Breast epithelium (tissue), 4 donors: ENCODE measurements at regions not wholly inside any gene's neighbourhood (a gene's known extent, or its start where the extent isn't known, plus 50 kb on each side); places are given as distances from the start of the nearest gene placed in this dataset.

Experiments
- DNase-seq, 2 donors: peaks; one replicate each; pipeline ENCODE4 v3.0.0-alpha.2; 2019; ENCODE audit warnings: low spot score in 2 of 2
- H3K27ac ChIP-seq, 2 donors: fragments of 200-600 bp; sonication (generic) in 1 of 2; one replicate each; pipeline ENCODE4 v1.5.1; 2016 to 2019; ENCODE audit warnings: mild to moderate bottlenecking in 1 of 2
- H3K27me3 ChIP-seq, 2 donors: fragments of 200-600 bp; sonication (generic) in 1 of 2; one replicate each; pipeline versions ENCODE4 v1.5.1 to v1.6.0; 2017 to 2019; ENCODE audit warnings: control low read depth in 1 of 2, mild to moderate bottlenecking in 1 of 2
- H3K36me3 ChIP-seq: fragments of 200-600 bp; one replicate; pipeline ENCODE4 v1.5.1; 2019
- H3K4me1 ChIP-seq, 2 donors: fragments of 200-600 bp; sonication (generic); one replicate each; pipeline ENCODE4 v1.5.1; 2016 to 2019; ENCODE audit warnings: control low read depth in 1 of 2
- H3K4me3 ChIP-seq, 3 donors: fragments of 200-600 bp; sonication (generic); 1 replicate in 2 of 3; 2 replicates in 1 of 3; pipeline ENCODE4 v1.5.1; 2016 to 2019; ENCODE audit warnings: mild to moderate bottlenecking in 3 of 3, moderate library complexity in 2 of 3
- H3K9me3 ChIP-seq, 2 donors: fragments of 200-600 bp; sonication (generic) in 1 of 2; one replicate each; pipeline ENCODE4 v1.5.1; 2016 to 2019; ENCODE audit warnings: control low read depth in 1 of 2
- CTCF ChIP-seq, 3 donors: fragments of 450-650 bp; IDR thresholded peaks; one replicate each; pipeline ENCODE4 v1.5.1; 2016 to 2017; ENCODE audit warnings: antibody characterized with exemption in 3 of 3, mild to moderate bottlenecking in 3 of 3, moderate library complexity in 3 of 3
- POLR2A ChIP-seq: fragments of 450-650 bp; IDR thresholded peaks from one replicate; pipeline ENCODE4 v1.6.1; 2016; ENCODE audit warnings: antibody characterized with exemption, mild to moderate bottlenecking, moderate library complexity
- POLR2AphosphoS5 ChIP-seq, 3 donors: sonication (generic); formaldehyde crosslinking; IDR thresholded peaks; one replicate each; pipeline ENCODE4 v1.6.1; 2017; ENCODE audit warnings: antibody characterized with exemption in 3 of 3
- intact Hi-C: fragments of 100-400 bp; cut with DNase I; formaldehyde crosslinking; loops from one replicate; pipeline ENCODE4 v1.15.1; 2023; ENCODE audit warnings: low total_unique reads

DNA sequence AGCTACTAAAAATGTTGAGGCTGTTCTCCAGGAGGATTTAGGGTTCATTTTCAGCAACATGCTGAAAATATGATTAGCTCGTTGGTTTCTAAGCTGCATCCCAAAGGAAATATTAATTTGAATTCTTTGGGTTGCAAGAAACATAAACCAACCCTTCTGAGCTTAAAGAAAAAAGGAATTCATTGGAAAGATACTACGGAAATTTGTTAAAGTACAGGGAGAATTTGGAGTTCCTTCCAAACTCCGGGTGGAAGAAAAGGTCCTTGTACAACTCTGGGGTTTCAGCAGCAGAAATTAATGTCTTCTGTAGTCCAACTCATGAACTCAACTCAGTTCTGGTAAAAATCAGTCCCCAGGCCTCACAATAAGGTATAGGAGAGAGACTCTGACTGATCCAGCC lies 712.9 kb downstream of the UTRN start:
- DNase-seq, result no peak
- no peaks in the 10 kb centered on the region for H3K4me1 ChIP-seq
- no peaks in the 10 kb centered on the region for H3K9me3 ChIP-seq
- no peak overlapping the region for H3K4me3 ChIP-seq
- no peaks in the 10 kb centered on the region for H3K27me3 ChIP-seq
- no peak overlapping the region for H3K27ac ChIP-seq
- no peaks in the 10 kb centered on the region for H3K36me3 ChIP-seq
- TF ChIP-seq POLR2A, result no peak
- no peak for TF ChIP-seq CTCF (IDR thresholded peaks at IDR 0.05)
- TF ChIP-seq POLR2AphosphoS5 (IDR thresholded peaks at IDR 0.05), result no peak
- intact Hi-C loops, result no loop called here

- Histone ChIP-seq H3K36me3 (no peaks in the 10 kb centered on the region), H3K27ac (no peak overlapping the region), H3K9me3 (no peaks in the 10 kb centered on the region), H3K4me3 (no peak overlapping the region), H3K4me1 (no peaks in the 10 kb centered on the region), H3K27me3 (no peaks in the 10 kb centered on the region)
- DNase-seq, result no peak
- TF ChIP-seq POLR2A (no peak), CTCF (IDR thresholded peaks at IDR 0.05) (no peak), POLR2AphosphoS5 (IDR thresholded peaks at IDR 0.05) (no peak)
- intact Hi-C loops, result no loop called here
These were observed 714.0 kb downstream of the UTRN start for GRCh38 chr6:144999127-144999526.

DNA sequence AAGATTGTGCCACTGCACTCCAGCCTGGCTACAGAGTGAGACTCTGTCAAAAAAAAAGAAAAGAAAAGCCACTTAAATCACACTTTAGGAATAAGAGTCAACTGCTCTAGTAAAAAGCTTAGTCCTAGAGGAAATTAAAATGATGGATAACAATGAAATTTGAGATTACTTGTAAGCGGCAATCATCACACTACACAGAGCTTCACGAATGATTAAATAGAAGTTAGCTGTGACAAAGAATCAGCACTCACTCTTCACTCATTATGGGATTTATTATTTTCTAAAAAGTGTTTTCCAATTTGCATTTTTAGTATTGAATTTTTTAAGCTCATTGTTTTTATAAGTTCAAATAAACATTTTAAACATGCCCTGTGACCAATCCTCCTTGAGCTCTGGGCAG lies 718.0 kb downstream of the UTRN start:
- intact Hi-C loops, result no loop called here
- Histone ChIP-seq H3K9me3 (no peaks in the 10 kb centered on the region), H3K27me3 (no peaks in the 10 kb centered on the region)

DNA sequence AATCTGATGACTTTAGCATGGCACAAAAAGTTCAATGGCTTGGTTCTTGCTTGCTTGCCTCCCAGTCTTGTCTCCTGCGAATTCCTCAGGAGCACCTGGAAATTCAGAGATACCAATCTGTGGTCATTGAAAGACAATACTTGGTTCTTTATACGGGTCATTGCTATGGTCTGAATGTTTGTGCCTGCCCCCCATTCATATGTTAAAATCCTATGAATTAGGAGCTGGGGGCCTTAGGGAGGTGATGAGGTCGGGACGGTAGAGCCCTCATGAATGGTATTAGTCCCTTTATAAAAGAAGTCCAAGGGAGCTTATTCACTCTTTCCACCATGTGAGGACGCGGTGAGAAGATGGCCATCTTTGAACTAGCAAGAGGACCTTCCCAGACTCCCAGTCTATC lies 721.8 kb downstream of the UTRN start:
- TF ChIP-seq CTCF (IDR thresholded peaks at IDR 0.05), result no peak
- no peak for TF ChIP-seq POLR2A
- no peak for TF ChIP-seq POLR2AphosphoS5 (IDR thresholded peaks at IDR 0.05)
- Histone ChIP-seq H3K36me3 (no peaks in the 10 kb centered on the region), H3K9me3 (no peaks in the 10 kb centered on the region), H3K27ac (no peak overlapping the region), H3K27me3 (no peaks in the 10 kb centered on the region), H3K4me1 (no peaks in the 10 kb centered on the region), H3K4me3 (no peak overlapping the region)
- DNase-seq, result no peak
- intact Hi-C loops, result no loop called here

More for the DNA sequence above, 718.0 kb downstream of the UTRN start:
- no peak for DNase-seq
- Histone ChIP-seq H3K36me3 (no peaks in the 10 kb centered on the region), H3K4me1 (no peaks in the 10 kb centered on the region), H3K27ac (no peak overlapping the region), H3K4me3 (no peak overlapping the region)
- TF ChIP-seq CTCF (IDR thresholded peaks at IDR 0.05), result no peak
- TF ChIP-seq POLR2A, result no peak
- TF ChIP-seq POLR2AphosphoS5 (IDR thresholded peaks at IDR 0.05), result no peak

GRCh38 chr6:145008715-145009114 lies 723.6 kb downstream of the UTRN start:
- H3K27ac ChIP-seq, result no peak overlapping the region
- no peaks in the 10 kb centered on the region for H3K36me3 ChIP-seq
- no peak overlapping the region for H3K4me3 ChIP-seq
- TF ChIP-seq POLR2A, result no peak
- TF ChIP-seq CTCF (IDR thresholded peaks at IDR 0.05), result no peak
- TF ChIP-seq POLR2AphosphoS5 (IDR thresholded peaks at IDR 0.05), result no peak
- no peaks in the 10 kb centered on the region for H3K9me3 ChIP-seq
- intact Hi-C loops, result no loop called here
- no peaks in the 10 kb centered on the region for H3K27me3 ChIP-seq
- H3K4me1 ChIP-seq, result no peaks in the 10 kb centered on the region
- DNase-seq, result no peak
